Thyroid gland (tissue), 4 donors: ENCODE measurements at regions not wholly inside any gene's neighbourhood (a gene's known extent, or its start where the extent isn't known, plus 50 kb on each side); places are given as distances from the start of the nearest gene placed in this dataset.

ENCODE experiments used
- CTCF ChIP-seq, 6 experiments: fragments of 200-600 bp in 3 of 6; fragments of 450-650 bp in 3 of 6; sonication (generic) in 3 of 6; IDR thresholded peaks; one replicate each; pipeline ENCODE4 v1.5.1; 2016 to 2019; ENCODE audit warnings: antibody characterized with exemption in 6 of 6, mild to moderate bottlenecking in 2 of 6, inconsistent platforms in 1 of 6, moderate library complexity in 1 of 6
- POLR2A ChIP-seq, 2 donors: fragments of 450-650 bp; IDR thresholded peaks; one replicate each; pipeline ENCODE4 v1.6.1; 2017; ENCODE audit warnings: antibody characterized with exemption in 2 of 2, mild to moderate bottlenecking in 2 of 2, moderate library complexity in 1 of 2

- TF ChIP-seq CTCF (IDR thresholded peaks at IDR 0.05) (no peak), POLR2A (IDR thresholded peaks at IDR 0.05) (no peak)
Measured at GRCh38 chr14:44783901-44784300, 177.8 kb downstream of the KLHL28 start.
